Panc1 (cell line): ENCODE measurements at regions not wholly inside any gene's neighbourhood (a gene's known extent, or its start where the extent isn't known, plus 50 kb on each side); places are given as distances from the start of the nearest gene placed in this dataset.

Source experiments
- CTCF ChIP-seq: fragments of 450-650 bp; IDR thresholded peaks from 2 replicates; pipeline ENCODE4 v1.5.1; 2017; ENCODE audit warnings: mild to moderate bottlenecking
- POLR2AphosphoS5 ChIP-seq: IDR thresholded peaks from 2 replicates; pipeline ENCODE4 v1.6.1; 2012; ENCODE audit warnings: mild to moderate bottlenecking, low read depth, low read length, moderate library complexity
- TCF7L2 ChIP-seq: IDR thresholded peaks from 2 replicates; pipeline ENCODE4 v1.6.1; 2011; ENCODE audit warnings: mild to moderate bottlenecking, low read depth, low read length, inconsistent platforms

- no peak for TF ChIP-seq TCF7L2
- TF ChIP-seq POLR2AphosphoS5 = no peak
- TF ChIP-seq CTCF = no peak
Observed at GRCh38 chr20:50434321-50434652, 75.9 kb upstream of the PTPN1 start.
